DND-41 (cell line): ENCODE measurements at regions not wholly inside any gene's neighbourhood (a gene's known extent, or its start where the extent isn't known, plus 50 kb on each side); places are given as distances from the start of the nearest gene placed in this dataset.
A peak's percentile ranks its signal among the peaks of the same experiment; 100 is the strongest.

Source experiments
- ATAC-seq: fragments of 200-7000 bp; cut with Tn5 transposase; 3 replicates; pipeline ENCODE4 v1.9.1; 2021; ENCODE audit warnings: low read depth; ENCODE audit not compliant: insufficient read depth
- DNase-seq: peaks from one replicate; pipeline ENCODE4 v3.0.0-alpha.2; 2020
- H2AFZ ChIP-seq: 2 replicates; pipeline ENCODE4 v1.6.0; 2012; ENCODE audit warnings: low read depth, low read length
- H3K27ac ChIP-seq: 2 replicates; pipeline ENCODE4 v1.5.1; 2012; ENCODE audit warnings: low read length, inconsistent platforms
- H3K27me3 ChIP-seq: fragments of 200-600 bp; sonication (generic); 2 replicates; pipeline ENCODE4 v1.6.0; 2012; ENCODE audit warnings: low read length, mild to moderate bottlenecking, inconsistent platforms; ENCODE audit not compliant: insufficient read depth, poor library complexity
- H3K36me3 ChIP-seq: 2 replicates; pipeline ENCODE4 v1.5.1; 2012; ENCODE audit warnings: low read length, inconsistent platforms; ENCODE audit not compliant: insufficient read depth
- H3K4me1 ChIP-seq: 2 replicates; pipeline ENCODE4 v1.5.1; 2012; ENCODE audit warnings: mild to moderate bottlenecking, low read length; ENCODE audit not compliant: insufficient read depth
- H3K4me2 ChIP-seq: 2 replicates; pipeline ENCODE4 v1.6.0; 2012; ENCODE audit warnings: mild to moderate bottlenecking, moderate library complexity, low read length, inconsistent platforms; ENCODE audit not compliant: insufficient read depth
- H3K4me3 ChIP-seq, 2 experiments: fragments of 200-600 bp in 1 of 2; shearing (Covaris generic) in 1 of 2; 2 replicates each; pipeline ENCODE4 v1.5.1; 2012 to 2016; ENCODE audit warnings: inconsistent platforms in 2 of 2, low read length in 2 of 2, mild to moderate bottlenecking in 2 of 2, low read depth in 1 of 2, moderate library complexity in 1 of 2
- H3K79me2 ChIP-seq: 2 replicates; pipeline ENCODE4 v1.6.0; 2012; ENCODE audit warnings: low read length, inconsistent platforms; ENCODE audit not compliant: insufficient read depth
- H3K9ac ChIP-seq: 2 replicates; pipeline ENCODE4 v1.6.0; 2012; ENCODE audit warnings: low read depth, mild to moderate bottlenecking, inconsistent platforms, low read length, moderate library complexity
- H3K9me3 ChIP-seq: 2 replicates; pipeline ENCODE4 v1.5.1; 2012; ENCODE audit warnings: low read length, moderate library complexity, mild to moderate bottlenecking, inconsistent platforms; ENCODE audit not compliant: insufficient read depth, severe bottlenecking
- H4K20me1 ChIP-seq: 2 replicates; pipeline ENCODE4 v1.6.0; 2012; ENCODE audit warnings: low read length; ENCODE audit not compliant: insufficient read depth
- CTCF ChIP-seq: IDR thresholded peaks from 2 replicates; pipeline ENCODE4 v1.5.1; 2012; ENCODE audit warnings: borderline replicate concordance, low read length, moderate library complexity, mild to moderate bottlenecking; ENCODE audit not compliant: poor library complexity, severe bottlenecking; ENCODE audit errors: extremely low read depth
- EZH2 ChIP-seq: IDR thresholded peaks from 3 replicates; pipeline ENCODE4 v1.6.1; 2012; ENCODE audit warnings: borderline replicate concordance, low read depth, mild to moderate bottlenecking, moderate library complexity, low read length, inconsistent platforms; ENCODE audit not compliant: severe bottlenecking

- ATAC-seq (no peak), DNase-seq (no peak)
- Histone ChIP-seq H2AFZ (no peak overlapping the region), H3K9ac (no peak overlapping the region), H3K4me2 (no peak overlapping the region), H3K4me3 (no peak overlapping the region), H3K9me3 (peaks cover 7% of the 10 kb centered on the region), H3K36me3 (no peaks in the 10 kb centered on the region), H3K27ac (no peak overlapping the region), H3K4me1 (no peaks in the 10 kb centered on the region), H3K27me3 (no peaks in the 10 kb centered on the region), H3K79me2 (no peaks in the 10 kb centered on the region), H4K20me1 (no peaks in the 10 kb centered on the region)
- TF ChIP-seq CTCF (no peak), EZH2 (no peak)
Measured at GRCh38 chr13:109924376-109924775, 138.0 kb upstream of the IRS2 start.

GRCh38 chr13:109922518-109922917 is 136.1 kb upstream of the IRS2 start:
- TF ChIP-seq CTCF (no peak), EZH2 (no peak)
- Histone ChIP-seq H3K4me2 (no peak overlapping the region), H3K4me3 (no peak overlapping the region), H3K79me2 (no peaks in the 10 kb centered on the region), H4K20me1 (no peaks in the 10 kb centered on the region), H3K9me3 (peaks cover 7% of the 10 kb centered on the region), H3K27ac (no peak overlapping the region), H3K9ac (no peak overlapping the region), H2AFZ (no peak overlapping the region), H3K27me3 (no peaks in the 10 kb centered on the region), H3K4me1 (no peaks in the 10 kb centered on the region), H3K36me3 (no peaks in the 10 kb centered on the region)
- DNase-seq = no peak
- no peak for ATAC-seq

GRCh38 chr13:109919715-109920375 is 133.5 kb upstream of the IRS2 start:
- H3K9me3 ChIP-seq = no peaks in the 10 kb centered on the region
- TF ChIP-seq EZH2 (no peak), CTCF (no peak)
- no peaks in the 10 kb centered on the region for H3K36me3 ChIP-seq
- DNase-seq = no peak
- H2AFZ ChIP-seq = no peak overlapping the region
- no peak overlapping the region for H3K4me3 ChIP-seq
- no peak overlapping the region for H3K4me2 ChIP-seq
- H3K4me1 ChIP-seq = no peaks in the 10 kb centered on the region
- ATAC-seq = no peak; the same call in 2 of the 3 replicates
- H3K27me3 ChIP-seq = no peaks in the 10 kb centered on the region
- no peaks in the 10 kb centered on the region for H3K79me2 ChIP-seq
- H3K9ac ChIP-seq = no peak overlapping the region
- H4K20me1 ChIP-seq = no peaks in the 10 kb centered on the region
- no peak overlapping the region for H3K27ac ChIP-seq

GRCh38 chr13:109918179-109918711 is 131.9 kb upstream of the IRS2 start:
- no peaks in the 10 kb centered on the region for H3K9me3 ChIP-seq
- H4K20me1 ChIP-seq = no peaks in the 10 kb centered on the region
- DNase-seq = no peak
- H3K27me3 ChIP-seq = no peaks in the 10 kb centered on the region
- H3K4me2 ChIP-seq = no peak overlapping the region
- H3K27ac ChIP-seq = no peak overlapping the region
- no peaks in the 10 kb centered on the region for H3K36me3 ChIP-seq
- H3K4me3 ChIP-seq = no peak overlapping the region
- no peak overlapping the region for H2AFZ ChIP-seq
- H3K79me2 ChIP-seq = no peaks in the 10 kb centered on the region
- H3K9ac ChIP-seq = no peak overlapping the region
- no peaks in the 10 kb centered on the region for H3K4me1 ChIP-seq
- TF ChIP-seq EZH2 = no peak
- ATAC-seq = peak; percentile 42; the same call in 1 of the 3 replicates
